ENCODE measurements at regions not wholly inside any gene's neighbourhood (a gene's known extent, or its start where the extent isn't known, plus 50 kb on each side); places are given as distances from the start of the nearest gene placed in this dataset.
"Not testable (repeated sequence)": the region's sequence is repeated elsewhere in the genome, so short reads cannot be mapped to it uniquely, and the experiment has no call there.

GRCh38 chr1:213324859-213325258 lies 273.8 kb downstream of the RPS6KC1 start:
- no peak for DNase-seq (ENCODE audit: low read depth in 2 of 2)

GRCh38 chr1:213325482-213325881 lies 274.4 kb downstream of the RPS6KC1 start:
- DNase-seq (ENCODE audit: low read depth in 2 of 2) = no peak

GRCh38 chr1:213326281-213327016 lies 275.4 kb downstream of the RPS6KC1 start:
- DNase-seq (ENCODE audit: low read depth in 2 of 2) = peak in 1 of 2 experiments; percentile 33

- peak; percentile 90 to 92 for DNase-seq (ENCODE audit: low read depth in 2 of 2)
Measured at GRCh38 chr1:213327017-213327667, 276.1 kb downstream of the RPS6KC1 start.

GRCh38 chr1:213329406-213330008 lies 278.5 kb downstream of the RPS6KC1 start:
- DNase-seq (ENCODE audit: low read depth in 2 of 2) = no peak

GRCh38 chr1:213330281-213330680 lies 279.2 kb downstream of the RPS6KC1 start:
- no peak for DNase-seq (ENCODE audit: low read depth in 2 of 2)

GRCh38 chr1:213331631-213332175 lies 280.7 kb downstream of the RPS6KC1 start:
- no peak for DNase-seq (ENCODE audit: low read depth in 2 of 2)

- DNase-seq (ENCODE audit: low read depth in 2 of 2) = no peak
Measured at GRCh38 chr1:213332491-213332890, 281.4 kb downstream of the RPS6KC1 start.

- no peak for DNase-seq (ENCODE audit: low read depth in 2 of 2)
Measured at GRCh38 chr1:213333121-213333520, 282.1 kb downstream of the RPS6KC1 start.

- no peak for DNase-seq (ENCODE audit: low read depth in 2 of 2)
Measured at GRCh38 chr1:213335084-213335483, 284.0 kb downstream of the RPS6KC1 start.

GRCh38 chr1:213337025-213337678 lies 286.1 kb downstream of the RPS6KC1 start:
- DNase-seq (ENCODE audit: low read depth in 2 of 2) = no peak

GRCh38 chr1:213340593-213340992 lies 289.6 kb downstream of the RPS6KC1 start:
- DNase-seq (ENCODE audit: low read depth in 2 of 2) = no peak

- DNase-seq (ENCODE audit: low read depth in 2 of 2) = no peak
Measured at GRCh38 chr1:213345621-213346020, 294.6 kb downstream of the RPS6KC1 start.

GRCh38 chr1:213357403-213357802 lies 306.4 kb downstream of the RPS6KC1 start:
- no peak for DNase-seq (ENCODE audit: low read depth in 2 of 2)

- not testable (repeated sequence) for DNase-seq (ENCODE audit: low read depth in 2 of 2)
Measured at GRCh38 chr1:213358368-213358767, 307.3 kb downstream of the RPS6KC1 start.

- DNase-seq (ENCODE audit: low read depth in 2 of 2) = no peak
Measured at GRCh38 chr1:213362598-213362997, 311.6 kb downstream of the RPS6KC1 start.

- no peak for DNase-seq (ENCODE audit: low read depth in 2 of 2)
Measured at GRCh38 chr1:213366141-213366831, 315.2 kb downstream of the RPS6KC1 start.

- no peak for DNase-seq (ENCODE audit: low read depth in 2 of 2)
Measured at GRCh38 chr1:213369465-213369864, 318.4 kb downstream of the RPS6KC1 start.

- no peak for DNase-seq (ENCODE audit: low read depth in 2 of 2)
Measured at GRCh38 chr1:213370523-213370922, 319.5 kb downstream of the RPS6KC1 start.

GRCh38 chr1:213371525-213371846 lies 320.4 kb downstream of the RPS6KC1 start:
- no peak for DNase-seq (ENCODE audit: low read depth in 2 of 2)

GRCh38 chr1:213371847-213372619 lies 321.0 kb downstream of the RPS6KC1 start:
- no peak for DNase-seq (ENCODE audit: low read depth in 2 of 2)

Measured in fibroblast of skin of left biceps (primary cell).